ENCODE measurements at regions not wholly inside any gene's neighbourhood (a gene's known extent, or its start where the extent isn't known, plus 50 kb on each side); places are given as distances from the start of the nearest gene placed in this dataset.

DNA sequence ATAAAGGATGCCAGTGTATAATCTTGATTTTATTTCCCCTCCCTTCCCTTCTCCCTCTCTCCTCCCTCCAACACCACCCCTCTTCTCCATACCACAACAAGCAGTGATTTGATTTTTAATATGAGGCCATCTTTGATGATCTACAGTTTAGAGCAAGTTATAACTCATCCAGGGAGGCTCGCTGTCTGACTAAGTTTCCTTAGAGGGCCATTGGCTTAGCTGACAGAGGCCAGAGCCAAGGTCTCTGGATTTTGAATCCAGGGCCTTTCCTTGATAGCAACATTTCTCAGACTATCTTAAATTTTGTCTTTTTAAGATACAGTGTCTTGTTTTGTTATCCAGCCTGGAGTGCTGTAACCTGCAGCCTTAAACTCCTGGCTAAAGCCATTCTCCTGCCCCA lies 431.0 kb upstream of the USP24 start:
- DNase-seq (ENCODE audit: low read depth, low spot score): no peak
- no peak overlapping the region for H3K4me3 ChIP-seq (ENCODE audit: low read depth, low read length)
- POLR2A ChIA-PET: no interaction called here
- TF ChIP-seq, protein P1, sequence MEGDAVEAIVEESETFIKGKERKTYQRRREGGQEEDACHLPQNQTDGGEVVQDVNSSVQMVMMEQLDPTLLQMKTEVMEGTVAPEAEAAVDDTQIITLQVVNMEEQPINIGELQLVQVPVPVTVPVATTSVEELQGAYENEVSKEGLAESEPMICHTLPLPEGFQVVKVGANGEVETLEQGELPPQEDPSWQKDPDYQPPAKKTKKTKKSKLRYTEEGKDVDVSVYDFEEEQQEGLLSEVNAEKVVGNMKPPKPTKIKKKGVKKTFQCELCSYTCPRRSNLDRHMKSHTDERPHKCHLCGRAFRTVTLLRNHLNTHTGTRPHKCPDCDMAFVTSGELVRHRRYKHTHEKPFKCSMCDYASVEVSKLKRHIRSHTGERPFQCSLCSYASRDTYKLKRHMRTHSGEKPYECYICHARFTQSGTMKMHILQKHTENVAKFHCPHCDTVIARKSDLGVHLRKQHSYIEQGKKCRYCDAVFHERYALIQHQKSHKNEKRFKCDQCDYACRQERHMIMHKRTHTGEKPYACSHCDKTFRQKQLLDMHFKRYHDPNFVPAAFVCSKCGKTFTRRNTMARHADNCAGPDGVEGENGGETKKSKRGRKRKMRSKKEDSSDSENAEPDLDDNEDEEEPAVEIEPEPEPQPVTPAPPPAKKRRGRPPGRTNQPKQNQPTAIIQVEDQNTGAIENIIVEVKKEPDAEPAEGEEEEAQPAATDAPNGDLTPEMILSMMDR (IDR thresholded peaks at IDR 0.05; ENCODE audit: insufficient read depth, low read length, missing control alignments): no peak
- CTCF ChIA-PET: no interaction called here

DNA sequence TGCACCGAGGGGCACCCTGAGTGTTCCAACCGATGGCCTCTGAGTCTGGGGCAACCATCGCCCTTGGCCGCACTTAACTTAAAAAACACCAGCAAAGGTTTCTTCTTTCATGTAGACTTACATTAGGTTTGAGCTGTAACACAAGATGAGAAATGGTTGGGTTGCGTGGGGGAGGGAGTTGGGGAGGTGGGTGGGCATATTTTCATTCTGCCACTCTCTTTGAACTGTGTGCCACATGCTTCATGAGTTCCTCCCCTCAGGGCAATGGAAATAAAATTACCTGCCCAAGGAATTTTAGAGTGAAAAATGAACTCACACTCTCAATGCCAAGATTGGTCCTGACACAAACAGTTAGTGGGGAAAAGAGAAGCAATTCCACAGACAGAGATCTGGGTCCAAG lies 430.1 kb upstream of the USP24 start:
- ChIA-PET CTCF (no interaction called here), POLR2A (no interaction called here)
- TF ChIP-seq, protein P1 (IDR thresholded peaks at IDR 0.05; ENCODE audit: insufficient read depth, low read length, missing control alignments): no peak
- H3K4me3 ChIP-seq (ENCODE audit: low read depth, low read length): no peak overlapping the region
- no peak for DNase-seq (ENCODE audit: low read depth, low spot score)

DNA sequence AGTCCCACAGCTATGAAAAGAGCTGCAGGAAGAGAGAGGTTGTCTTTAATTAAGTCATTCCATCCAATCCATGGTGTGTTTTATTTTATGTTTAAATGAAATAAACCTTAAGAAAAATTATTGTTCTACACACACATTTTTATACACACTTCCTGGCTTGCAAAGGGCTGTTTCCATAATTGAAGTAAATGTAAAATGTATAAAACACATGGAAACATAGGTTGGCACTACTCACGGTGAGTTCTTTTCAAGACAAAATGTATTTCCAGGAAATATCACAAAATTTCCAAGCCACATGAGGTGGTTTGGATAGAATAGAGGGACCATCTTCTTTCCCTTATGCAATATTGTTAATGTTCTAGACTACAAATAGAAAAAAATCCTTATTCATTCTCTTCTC lies 426.8 kb upstream of the USP24 start:
- ChIA-PET CTCF (no interaction called here), POLR2A (no interaction called here)
- TF ChIP-seq, protein P1 (IDR thresholded peaks at IDR 0.05; ENCODE audit: insufficient read depth, low read length, missing control alignments): no peak
- DNase-seq (ENCODE audit: low read depth, low spot score): no peak
- no peak overlapping the region for H3K4me3 ChIP-seq (ENCODE audit: low read depth, low read length)

DNA sequence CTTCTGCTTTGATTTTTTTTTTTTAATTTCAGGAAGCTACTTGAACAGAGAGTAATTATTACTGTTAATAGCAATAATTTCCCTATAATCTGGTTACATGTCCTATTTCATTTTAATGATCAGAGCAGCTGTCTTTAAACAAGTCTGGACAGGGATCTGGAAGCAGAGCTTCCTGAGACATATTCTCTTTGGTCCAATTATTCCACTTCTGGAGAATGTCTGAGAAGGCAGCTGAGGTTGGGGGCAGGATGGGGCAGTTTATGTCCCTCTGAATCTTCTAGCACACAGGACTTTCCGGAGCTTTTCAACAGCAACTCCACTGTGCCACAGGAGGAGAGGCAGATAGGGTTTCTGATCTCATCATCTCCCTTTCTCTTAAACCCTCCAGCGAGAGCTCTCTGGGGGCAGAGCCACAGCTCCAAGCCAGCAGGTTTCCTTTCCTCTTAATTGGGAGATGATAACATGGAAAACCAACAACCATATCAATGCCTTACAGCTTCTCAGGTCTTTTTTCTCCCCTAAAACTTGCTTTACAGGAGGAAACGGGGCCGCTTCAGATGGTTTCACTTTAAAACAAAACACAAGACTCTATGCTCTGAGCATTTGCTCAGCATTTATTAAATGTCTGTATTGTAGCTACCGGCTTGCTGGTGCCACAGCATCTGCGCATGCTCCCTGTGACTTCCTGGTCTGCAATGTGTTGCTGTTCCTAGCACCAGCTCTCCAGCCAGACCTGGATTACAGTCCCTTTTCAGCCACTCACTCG lies 425.7 kb upstream of the USP24 start:
- CTCF ChIA-PET: interaction anchor here (0.6 to 1.4 kb wide), 5 partner anchors 24 to 940 kb away, joined by 3 to 5 read pairs (median 3); no protein-coding TSS in a partner anchor

DNA sequence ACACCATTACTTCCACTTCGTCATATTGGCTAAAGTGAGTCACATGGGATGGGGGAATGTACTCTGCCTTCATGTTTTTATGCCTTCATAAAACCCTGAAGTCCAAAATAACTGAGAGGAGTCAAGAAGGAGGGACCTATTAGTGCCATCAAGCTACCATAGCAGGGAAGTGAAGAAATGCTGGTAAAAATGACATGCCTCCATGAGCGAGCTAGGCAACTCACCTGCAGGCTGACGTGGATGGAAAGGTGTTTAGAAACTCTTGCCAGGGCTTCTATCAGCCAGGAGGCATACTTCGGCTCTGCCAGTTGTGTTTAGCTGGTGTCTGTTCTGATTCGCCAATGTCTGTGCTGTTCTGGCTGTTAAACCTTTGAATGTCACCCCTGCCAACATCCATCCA lies 424.4 kb upstream of the USP24 start:
- ChIA-PET CTCF (interaction anchor here (1.4 kb wide), 1 partner anchor 22 kb away, joined by 3 read pairs; no protein-coding TSS in a partner anchor), POLR2A (no interaction called here)
- H3K4me3 ChIP-seq (ENCODE audit: low read depth, low read length): no peak overlapping the region
- DNase-seq (ENCODE audit: low read depth, low spot score): no peak
- TF ChIP-seq, protein P1 (IDR thresholded peaks at IDR 0.05; ENCODE audit: insufficient read depth, low read length, missing control alignments): no peak

More for the DNA sequence above, 425.7 kb upstream of the USP24 start:
- H3K4me3 ChIP-seq (ENCODE audit: low read depth, low read length): peak overlapping the region; percentile 29
- DNase-seq (ENCODE audit: low read depth, low spot score): peak; percentile 19
- TF ChIP-seq, protein P1 (IDR thresholded peaks at IDR 0.05; ENCODE audit: insufficient read depth, low read length, missing control alignments): no peak
- POLR2A ChIA-PET: no interaction called here

DNA sequence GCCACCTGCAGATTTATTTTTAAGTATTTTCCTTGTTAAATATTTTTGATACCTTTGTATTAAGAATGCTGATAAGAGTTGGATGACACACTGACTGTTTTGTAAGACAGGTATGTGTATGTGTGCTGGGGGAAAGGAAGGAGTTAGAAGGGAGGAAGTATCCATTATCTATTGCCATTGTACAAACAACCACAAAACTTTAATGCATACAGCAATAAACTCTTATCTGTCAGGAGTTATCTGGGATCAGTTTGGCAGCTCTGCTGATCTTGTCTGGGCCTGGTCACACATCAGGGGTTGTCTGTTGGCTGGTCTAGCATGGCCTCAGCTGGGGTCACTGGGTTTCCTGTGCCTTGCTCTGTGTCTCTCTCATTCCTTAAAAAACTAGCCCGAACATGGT lies 423.9 kb upstream of the USP24 start:
- no peak for DNase-seq (ENCODE audit: low read depth, low spot score)
- TF ChIP-seq, protein P1 (IDR thresholded peaks at IDR 0.05; ENCODE audit: insufficient read depth, low read length, missing control alignments): no peak
- POLR2A ChIA-PET: no interaction called here

More for the DNA sequence above, 423.9 kb upstream of the USP24 start:
- H3K4me3 ChIP-seq (ENCODE audit: low read depth, low read length): no peak overlapping the region
- CTCF ChIA-PET: no interaction called here

All from AG04449 (cell line).